MM.1S (cell line): ENCODE measurements at regions not wholly inside any gene's neighbourhood (a gene's known extent, or its start where the extent isn't known, plus 50 kb on each side); places are given as distances from the start of the nearest gene placed in this dataset.

Experiments
- DNase-seq: peaks from one replicate; pipeline ENCODE4 v3.0.0-alpha.2; 2015
- H2AFZ ChIP-seq: fragments of 300-600 bp; sonication (generic); 2 replicates; pipeline ENCODE4 v1.6.0; 2016; ENCODE audit warnings: antibody characterized with exemption, low read length
- H3F3A ChIP-seq: fragments of 300-600 bp; sonication (generic); 2 replicates; pipeline ENCODE4 v1.6.1; 2016; ENCODE audit warnings: mild to moderate bottlenecking, antibody characterized with exemption, low read length, moderate library complexity, mixed read lengths; ENCODE audit not compliant: insufficient read depth
- H3K27ac ChIP-seq: fragments of 300-600 bp; sonication (generic); 2 replicates; pipeline ENCODE4 v1.5.1; 2016; ENCODE audit warnings: mild to moderate bottlenecking, low read length
- H3K27me3 ChIP-seq: fragments of 300-600 bp; sonication (generic); replicated peaks from 2 replicates; pipeline ENCODE4 v1.6.0; 2016; ENCODE audit warnings: low read length; ENCODE audit not compliant: insufficient read depth
- H3K36me3 ChIP-seq: fragments of 300-600 bp; sonication (generic); replicated peaks from 2 replicates; pipeline ENCODE4 v1.6.1; 2016; ENCODE audit warnings: mild to moderate bottlenecking, low read length, mixed read lengths; ENCODE audit not compliant: insufficient read depth
- H3K4me1 ChIP-seq: fragments of 300-600 bp; sonication (generic); 2 replicates; pipeline ENCODE4 v1.6.1; 2016; ENCODE audit warnings: low read length, mixed read lengths
- H3K4me2 ChIP-seq: fragments of 300-600 bp; sonication (generic); 2 replicates; pipeline ENCODE4 v1.6.0; 2016; ENCODE audit warnings: low read depth, low read length
- H3K4me3 ChIP-seq: fragments of 300-600 bp; sonication (generic); 2 replicates; pipeline ENCODE4 v1.5.1; 2016; ENCODE audit warnings: low read length, mixed read lengths
- H3K79me2 ChIP-seq: fragments of 300-600 bp; sonication (generic); 2 replicates; pipeline ENCODE4 v1.6.1; 2016; ENCODE audit warnings: mixed run types, low read length, mixed read lengths
- H3K9ac ChIP-seq: fragments of 300-600 bp; sonication (generic); 2 replicates; pipeline ENCODE4 v1.6.1; 2016; ENCODE audit warnings: low read length, mixed read lengths
- H3K9me2 ChIP-seq: fragments of 300-600 bp; sonication (generic); replicated peaks from 2 replicates; pipeline ENCODE4 v1.6.1; 2016; ENCODE audit warnings: mild to moderate bottlenecking, low read length, mixed read lengths; ENCODE audit not compliant: insufficient read depth
- H3K9me3 ChIP-seq: fragments of 300-600 bp; sonication (generic); replicated peaks from 2 replicates; pipeline ENCODE4 v1.6.1; 2016; ENCODE audit warnings: mild to moderate bottlenecking, low read length, mixed read lengths; ENCODE audit not compliant: insufficient read depth
- H4K20me1 ChIP-seq: fragments of 300-600 bp; sonication (generic); 2 replicates; pipeline ENCODE4 v1.6.1; 2016; ENCODE audit warnings: mild to moderate bottlenecking, low read length, moderate library complexity, mixed read lengths; ENCODE audit not compliant: insufficient read depth
- EZH2 ChIP-seq: fragments of 300-600 bp; sonication (generic); optimal IDR thresholded peaks from 2 replicates; pipeline ENCODE3; 2017; ENCODE audit warnings: low read depth, mild to moderate bottlenecking, antibody characterized with exemption, low read length, mixed read lengths
- EZH2phosphoT487 ChIP-seq: fragments of 300-600 bp; sonication (generic); IDR thresholded peaks from 2 replicates; pipeline ENCODE4 v1.6.1; 2018; ENCODE audit warnings: antibody characterized with exemption, low read length
- TF ChIP-seq, protein P1 (sequence below): fragments of 300-600 bp; sonication (generic); IDR thresholded peaks from 2 replicates; pipeline ENCODE4 v1.5.1; 2016; ENCODE audit warnings: antibody characterized with exemption, low read length, mixed read lengths

DNA sequence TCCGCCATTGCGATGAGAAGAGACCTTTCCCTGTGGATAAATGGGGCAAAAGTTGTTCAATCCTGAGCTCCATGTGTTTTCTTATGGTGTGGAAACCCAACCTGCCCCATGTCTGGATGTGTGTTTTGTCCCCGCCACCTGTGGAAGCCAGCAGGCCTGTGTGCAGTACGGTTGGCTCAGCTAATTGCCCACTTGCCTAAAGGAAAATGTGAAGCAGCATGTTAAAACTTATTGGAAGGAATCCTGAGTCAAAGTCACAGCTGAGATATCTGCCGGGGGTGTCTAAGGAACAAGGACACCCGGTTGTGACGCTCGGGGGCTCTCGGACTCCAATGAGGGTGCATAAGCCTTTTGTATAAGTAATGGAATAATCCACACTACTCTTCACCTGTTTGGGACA lies 361.1 kb upstream of the IRX1 start:
- Histone ChIP-seq H3K9ac (no peak overlapping the region), H3K79me2 (no peaks in the 10 kb centered on the region), H3K9me2 (no peaks in the 10 kb centered on the region), H3K27ac (no peak overlapping the region), H3K36me3 (no peaks in the 10 kb centered on the region), H4K20me1 (no peaks in the 10 kb centered on the region), H3K4me3 (no peak overlapping the region), H3K4me2 (no peak overlapping the region), H2AFZ (no peak overlapping the region), H3K9me3 (no peaks in the 10 kb centered on the region), H3K4me1 (no peaks in the 10 kb centered on the region), H3F3A (no peaks in the 10 kb centered on the region), H3K27me3 (no peaks in the 10 kb centered on the region)
- no peak for DNase-seq
- no peak for TF ChIP-seq EZH2phosphoT487
- TF ChIP-seq, protein P1, sequence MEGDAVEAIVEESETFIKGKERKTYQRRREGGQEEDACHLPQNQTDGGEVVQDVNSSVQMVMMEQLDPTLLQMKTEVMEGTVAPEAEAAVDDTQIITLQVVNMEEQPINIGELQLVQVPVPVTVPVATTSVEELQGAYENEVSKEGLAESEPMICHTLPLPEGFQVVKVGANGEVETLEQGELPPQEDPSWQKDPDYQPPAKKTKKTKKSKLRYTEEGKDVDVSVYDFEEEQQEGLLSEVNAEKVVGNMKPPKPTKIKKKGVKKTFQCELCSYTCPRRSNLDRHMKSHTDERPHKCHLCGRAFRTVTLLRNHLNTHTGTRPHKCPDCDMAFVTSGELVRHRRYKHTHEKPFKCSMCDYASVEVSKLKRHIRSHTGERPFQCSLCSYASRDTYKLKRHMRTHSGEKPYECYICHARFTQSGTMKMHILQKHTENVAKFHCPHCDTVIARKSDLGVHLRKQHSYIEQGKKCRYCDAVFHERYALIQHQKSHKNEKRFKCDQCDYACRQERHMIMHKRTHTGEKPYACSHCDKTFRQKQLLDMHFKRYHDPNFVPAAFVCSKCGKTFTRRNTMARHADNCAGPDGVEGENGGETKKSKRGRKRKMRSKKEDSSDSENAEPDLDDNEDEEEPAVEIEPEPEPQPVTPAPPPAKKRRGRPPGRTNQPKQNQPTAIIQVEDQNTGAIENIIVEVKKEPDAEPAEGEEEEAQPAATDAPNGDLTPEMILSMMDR, result no peak
- TF ChIP-seq EZH2, result no peak

DNA sequence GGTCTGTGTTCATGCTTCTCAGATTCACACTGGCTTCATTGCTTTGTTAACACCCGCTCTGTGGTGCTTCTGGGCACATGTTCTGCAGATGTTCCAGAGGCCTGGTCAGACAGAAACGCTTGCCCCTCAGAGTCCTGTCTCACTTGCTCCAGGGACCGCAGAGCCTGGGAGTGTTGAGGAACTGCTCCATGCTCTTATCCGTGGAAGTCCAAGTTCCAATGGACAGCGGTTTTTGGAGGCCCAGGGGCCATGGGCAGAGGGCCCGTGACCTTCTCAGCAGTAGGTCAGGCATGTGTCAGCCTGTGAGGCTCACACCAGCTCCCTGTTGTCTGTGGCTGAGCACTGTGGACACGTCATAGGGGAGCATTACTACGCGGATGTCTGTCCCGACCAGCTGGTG lies 364.7 kb upstream of the IRX1 start:
- H3K36me3 ChIP-seq, result no peaks in the 10 kb centered on the region
- H4K20me1 ChIP-seq, result no peaks in the 10 kb centered on the region
- no peaks in the 10 kb centered on the region for H3K79me2 ChIP-seq
- TF ChIP-seq EZH2 (no peak), EZH2phosphoT487 (no peak)
- TF ChIP-seq, protein P1, result no peak
- H3K9me2 ChIP-seq, result no peaks in the 10 kb centered on the region
- DNase-seq, result no peak
- H3K9me3 ChIP-seq, result no peaks in the 10 kb centered on the region
- H3K9ac ChIP-seq, result no peak overlapping the region
- H3K4me3 ChIP-seq, result no peak overlapping the region
- H3K4me1 ChIP-seq, result no peaks in the 10 kb centered on the region
- no peak overlapping the region for H3K27ac ChIP-seq
- no peaks in the 10 kb centered on the region for H3K27me3 ChIP-seq
- H3F3A ChIP-seq, result no peaks in the 10 kb centered on the region
- no peak overlapping the region for H2AFZ ChIP-seq
- no peak overlapping the region for H3K4me2 ChIP-seq

DNA sequence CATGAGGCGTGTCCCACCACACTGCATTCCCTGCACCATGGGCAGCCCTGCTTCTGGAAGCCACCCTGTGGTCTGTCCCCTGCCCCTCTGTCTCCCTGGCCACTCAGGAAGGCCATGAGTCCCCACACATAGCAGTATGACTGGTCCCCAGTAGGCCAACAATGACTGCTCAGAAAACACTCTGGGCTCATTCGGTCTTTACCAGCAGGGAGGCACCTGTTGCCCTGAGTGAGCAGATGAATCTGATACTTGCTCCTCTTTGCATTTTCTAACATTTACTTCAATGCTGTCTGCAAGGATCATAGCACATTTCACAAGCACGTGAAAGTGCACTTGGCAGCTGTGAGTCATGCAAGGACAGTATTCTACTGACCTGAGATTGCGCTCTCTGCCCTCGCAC lies 365.4 kb upstream of the IRX1 start:
- no peak overlapping the region for H3K4me3 ChIP-seq
- H3K4me1 ChIP-seq, result no peaks in the 10 kb centered on the region
- no peaks in the 10 kb centered on the region for H3K9me2 ChIP-seq
- no peak for DNase-seq
- H3K79me2 ChIP-seq, result no peaks in the 10 kb centered on the region
- H3K4me2 ChIP-seq, result no peak overlapping the region
- no peaks in the 10 kb centered on the region for H3K27me3 ChIP-seq
- no peaks in the 10 kb centered on the region for H4K20me1 ChIP-seq
- H3F3A ChIP-seq, result no peaks in the 10 kb centered on the region
- no peak overlapping the region for H3K27ac ChIP-seq
- no peaks in the 10 kb centered on the region for H3K36me3 ChIP-seq
- H3K9ac ChIP-seq, result no peak overlapping the region
- TF ChIP-seq EZH2 (no peak), EZH2phosphoT487 (no peak)
- TF ChIP-seq, protein P1, result no peak
- no peaks in the 10 kb centered on the region for H3K9me3 ChIP-seq
- H2AFZ ChIP-seq, result no peak overlapping the region
